SK-N-SH (cell line): ENCODE measurements at regions not wholly inside any gene's neighbourhood (a gene's known extent, or its start where the extent isn't known, plus 50 kb on each side); places are given as distances from the start of the nearest gene placed in this dataset.

Experiments
- CTCF ChIA-PET: fragments of 300-600, 350-600 bp; formaldehyde crosslinking; extraction: SDS; loops from one replicate; lab custom pipeline; 2021; lab: Yijun Ruan, JAX
- POLR2A ChIA-PET: fragments of 350-600 bp; sonication (Branson Sonifier 250); formaldehyde crosslinking; extraction: SDS; loops from one replicate; lab custom pipeline; 2020; ENCODE audit warnings: antibody characterized with exemption, inconsistent platforms; lab: Yijun Ruan, JAX
- DNase-seq: peaks from one replicate; pipeline ENCODE4 v3.0.0; 2012
- H2AFZ ChIP-seq: fragments of 200-600 bp; sonication (generic); 2 replicates; pipeline ENCODE4 v1.8.1; 2016; ENCODE audit warnings: antibody characterized with exemption, mild to moderate bottlenecking, low read depth
- H3F3A ChIP-seq: fragments of 200-600 bp; sonication (generic); replicated peaks from 2 replicates; pipeline ENCODE3; 2016; ENCODE audit warnings: antibody characterized with exemption, mild to moderate bottlenecking; ENCODE audit not compliant: insufficient read depth
- H3K27ac ChIP-seq, 2 experiments: fragments of 200-500 bp in 1 of 2; fragments of 200-600 bp in 1 of 2; sonication (Bioruptor generic) in 1 of 2; sonication (generic), shearing (Covaris generic) in 1 of 2; 2 replicates each; pipeline versions ENCODE4 v1.5.1 to v1.6.1; 2014 to 2016; ENCODE audit warnings: low read depth in 2 of 2, inconsistent platforms in 1 of 2, low read length in 1 of 2, mild to moderate bottlenecking in 1 of 2, mixed read lengths in 1 of 2
- H3K27me3 ChIP-seq: fragments of 200-600 bp; sonication (generic), shearing (Covaris generic); 2 replicates; pipeline ENCODE4 v1.6.1; 2016; ENCODE audit warnings: mixed run types; ENCODE audit not compliant: insufficient read depth
- H3K36me3 ChIP-seq, 2 experiments: fragments of 200-500 bp in 1 of 2; fragments of 200-600 bp in 1 of 2; sonication (Bioruptor generic) in 1 of 2; sonication (generic) in 1 of 2; replicated peaks in 1 of 2; 2 replicates each; pipeline versions ENCODE3 to v1.5.1; 2014 to 2016; ENCODE audit warnings: low read length in 1 of 2, mild to moderate bottlenecking in 1 of 2; ENCODE audit not compliant: insufficient read depth in 2 of 2, control insufficient read depth in 1 of 2
- H3K4me1 ChIP-seq, 2 experiments: fragments of 200-500 bp in 1 of 2; fragments of 200-600 bp in 1 of 2; sonication (Bioruptor generic) in 1 of 2; sonication (generic), shearing (Covaris generic) in 1 of 2; 2 replicates each; pipeline versions ENCODE4 v1.5.1 to v1.6.1; 2014 to 2016; ENCODE audit warnings: low read depth in 1 of 2, low read length in 1 of 2, mixed run types in 1 of 2; ENCODE audit not compliant: insufficient read depth in 2 of 2, control insufficient read depth in 1 of 2
- H3K4me2 ChIP-seq: fragments of 200-600 bp; sonication (generic), shearing (Covaris generic); 2 replicates; pipeline ENCODE4 v1.6.1; 2017; ENCODE audit warnings: mixed run types
- H3K4me3 ChIP-seq, 2 experiments: fragments of 200-500 bp in 1 of 2; fragments of 200-600 bp in 1 of 2; sonication (Bioruptor generic) in 1 of 2; sonication (generic), shearing (Covaris generic) in 1 of 2; 2 replicates each; pipeline versions ENCODE4 v1.5.1 to v1.8.1; 2014 to 2016; ENCODE audit warnings: low read depth in 2 of 2, inconsistent platforms in 1 of 2, low read length in 1 of 2, mild to moderate bottlenecking in 1 of 2, mixed read lengths in 1 of 2, moderate library complexity in 1 of 2
- H3K79me2 ChIP-seq: fragments of 200-600 bp; sonication (generic); 2 replicates; pipeline ENCODE4 v1.8.1; 2017; ENCODE audit warnings: mild to moderate bottlenecking; ENCODE audit not compliant: insufficient read depth
- H3K9ac ChIP-seq: fragments of 200-600 bp; sonication (generic); 2 replicates; pipeline ENCODE4 v1.6.1; 2017; ENCODE audit warnings: mixed run types
- H3K9me2 ChIP-seq: fragments of 200-600 bp; sonication (generic); 2 replicates; pipeline ENCODE4 v1.6.1; 2017; ENCODE audit warnings: mixed run types
- H3K9me3 ChIP-seq: fragments of 200-600 bp; sonication (generic); 2 replicates; pipeline ENCODE4 v1.6.1; 2017; ENCODE audit warnings: mixed run types, mild to moderate bottlenecking, moderate library complexity
- H4K20me1 ChIP-seq: fragments of 200-600 bp; sonication (generic); 2 replicates; pipeline ENCODE4 v1.6.1; 2017; ENCODE audit warnings: mild to moderate bottlenecking, mixed run types; ENCODE audit not compliant: insufficient read depth
- CHD2 ChIP-seq: fragments of 150-350 bp; IDR thresholded peaks from 2 replicates; pipeline ENCODE4 v1.6.1; 2018; ENCODE audit warnings: low read length; ENCODE audit not compliant: partially characterized antibody
- CTCF ChIP-seq: fragments of 200-600 bp; sonication (generic); IDR thresholded peaks from 2 replicates; pipeline ENCODE4 v1.6.1; 2017; ENCODE audit warnings: antibody characterized with exemption, mild to moderate bottlenecking, moderate library complexity
- ELF1 ChIP-seq: IDR thresholded peaks from 2 replicates; pipeline ENCODE4 v1.4.0; 2012
- FOSL2 ChIP-seq: IDR thresholded peaks from 2 replicates; pipeline ENCODE4 v1.4.0; 2012; ENCODE audit warnings: low read depth, mild to moderate bottlenecking, moderate library complexity, borderline replicate concordance
- GATA2 ChIP-seq: sonication (generic); formaldehyde crosslinking; IDR thresholded peaks from 2 replicates; pipeline ENCODE4 v1.5.0; 2020; ENCODE audit warnings: mild to moderate bottlenecking, missing genetic modification reagents
- JUND ChIP-seq: IDR thresholded peaks from 2 replicates; pipeline ENCODE4 v1.4.0; 2012
- MEF2A ChIP-seq: IDR thresholded peaks from 2 replicates; pipeline ENCODE4 v1.4.0; 2012; ENCODE audit warnings: low read depth, borderline replicate concordance
- MXI1 ChIP-seq: IDR thresholded peaks from 2 replicates; pipeline ENCODE4 v1.6.1; 2012; ENCODE audit warnings: mild to moderate bottlenecking, low read depth, low read length, improper control_type of control experiment
- PBX3 ChIP-seq: IDR thresholded peaks from 2 replicates; pipeline ENCODE4; 2012
- RAD21 ChIP-seq: IDR thresholded peaks from 2 replicates; pipeline ENCODE4 v1.6.1; 2012; ENCODE audit warnings: mild to moderate bottlenecking, low read length
- RCOR1 ChIP-seq: fragments of 150-350 bp; IDR thresholded peaks from 2 replicates; pipeline ENCODE4 v1.6.1; 2017; ENCODE audit warnings: antibody characterized with exemption, low read length
- RFX5 ChIP-seq: IDR thresholded peaks from 2 replicates; pipeline ENCODE4 v1.6.1; 2012; ENCODE audit warnings: mild to moderate bottlenecking, improper control_type of control experiment, low read length
- SIN3A ChIP-seq: IDR thresholded peaks from 2 replicates; pipeline ENCODE4 v1.6.1; 2012; ENCODE audit warnings: low read depth, mild to moderate bottlenecking, low read length, moderate library complexity, borderline replicate concordance
- TCF12 ChIP-seq: IDR thresholded peaks from 2 replicates; pipeline ENCODE4 v1.4.0; 2012
- TEAD4 ChIP-seq: IDR thresholded peaks from 2 replicates; pipeline ENCODE4 v1.4.0; 2012; ENCODE audit warnings: mild to moderate bottlenecking, borderline replicate concordance; ENCODE audit not compliant: insufficient read depth
- YY1 ChIP-seq: IDR thresholded peaks from 2 replicates; pipeline ENCODE4 v1.4.0; 2012; ENCODE audit warnings: low read depth, mild to moderate bottlenecking
- WGBS: methylation state at CpG from one replicate; pipeline ENCODE4 v1.1.6; 2017; ENCODE audit warnings: low lambda C conversion rate; 5-methylcytosine and 5-hydroxymethylcytosine counted together

GRCh38 chr6:86793649-86794048, 143.7 kb upstream of the HTR1E start:
- Histone ChIP-seq H3K4me2 (no peak overlapping the region), H3K36me3 (no peaks in the 10 kb centered on the region), H2AFZ (no peak overlapping the region), H3K4me1 (no peaks in the 10 kb centered on the region), H3K9me3 (no peaks in the 10 kb centered on the region), H4K20me1 (no peaks in the 10 kb centered on the region), H3K4me3 (no peak overlapping the region), H3F3A (no peaks in the 10 kb centered on the region), H3K27me3 (no peaks in the 10 kb centered on the region), H3K79me2 (no peaks in the 10 kb centered on the region), H3K27ac (no peak overlapping the region), H3K9me2 (no peaks in the 10 kb centered on the region), H3K9ac (no peak overlapping the region)
- no peak for DNase-seq
- POLR2A ChIA-PET = no interaction called here
- CTCF ChIA-PET = no interaction called here
- no peak for TF ChIP-seq PBX3
- no peak for TF ChIP-seq GATA2
- TF ChIP-seq RFX5 = no peak
- no peak for TF ChIP-seq MEF2A
- TF ChIP-seq SIN3A = no peak
- TF ChIP-seq TEAD4 = no peak
- no peak for TF ChIP-seq ELF1
- TF ChIP-seq RCOR1 = no peak
- TF ChIP-seq RAD21 = no peak
- TF ChIP-seq JUND = no peak
- TF ChIP-seq CHD2 = no peak
- TF ChIP-seq CTCF = no peak
- TF ChIP-seq MXI1 = no peak
- WGBS = 7% methylated on average over 1 of the region's 1 CpG

- Histone ChIP-seq H3K9ac (no peak overlapping the region), H3K4me2 (no peak overlapping the region), H3K36me3 (no peaks in the 10 kb centered on the region), H3K27ac (no peak overlapping the region), H3F3A (no peaks in the 10 kb centered on the region), H3K4me3 (no peak overlapping the region), H2AFZ (no peak overlapping the region), H3K4me1 (no peaks in the 10 kb centered on the region), H4K20me1 (no peaks in the 10 kb centered on the region), H3K79me2 (no peaks in the 10 kb centered on the region), H3K9me2 (no peaks in the 10 kb centered on the region), H3K9me3 (no peaks in the 10 kb centered on the region), H3K27me3 (no peaks in the 10 kb centered on the region)
- no peak for DNase-seq
- ChIA-PET CTCF (no interaction called here), POLR2A (no interaction called here)
- WGBS = 46% methylated on average over 1 of the region's 1 CpG
- TF ChIP-seq TCF12 (no peak), YY1 (no peak), FOSL2 (no peak)
Observed at GRCh38 chr6:86791476-86791875, 145.9 kb upstream of the HTR1E start.
